HG03135 (cell line): ENCODE measurements at regions not wholly inside any gene's neighbourhood (a gene's known extent, or its start where the extent isn't known, plus 50 kb on each side); places are given as distances from the start of the nearest gene placed in this dataset.

Source experiments
- ATAC-seq: cut with Tn5 transposase; IDR thresholded peaks from one replicate; pipeline ENCODE4 v1.9.1; 2021; ENCODE audit warnings: mild to moderate bottlenecking, moderate library complexity; ENCODE audit not compliant: unreplicated experiment

GRCh38 chrX:23223169-23223568 is 111.5 kb upstream of the PTCHD1 start:
- no peak for ATAC-seq

- ATAC-seq, result no peak
These were observed 106.2 kb upstream of the PTCHD1 start for GRCh38 chrX:23228454-23228853.

GRCh38 chrX:23228950-23229448 is 105.7 kb upstream of the PTCHD1 start:
- ATAC-seq, result no peak

- no peak for ATAC-seq
These were observed 99.6 kb upstream of the PTCHD1 start for GRCh38 chrX:23235051-23235450.

GRCh38 chrX:23246001-23246400 is 88.6 kb upstream of the PTCHD1 start:
- no peak for ATAC-seq

- ATAC-seq, result no peak
These were observed 86.5 kb upstream of the PTCHD1 start for GRCh38 chrX:23248187-23248586.

- no peak for ATAC-seq
These were observed 83.6 kb upstream of the PTCHD1 start for GRCh38 chrX:23251043-23251442.

- ATAC-seq, result no peak
These were observed 70.8 kb upstream of the PTCHD1 start for GRCh38 chrX:23263892-23264291.

GRCh38 chrX:23269923-23270322 is 64.7 kb upstream of the PTCHD1 start:
- ATAC-seq, result no peak

GRCh38 chrX:23271026-23271425 is 63.6 kb upstream of the PTCHD1 start:
- no peak for ATAC-seq

- no peak for ATAC-seq
These were observed 58.2 kb upstream of the PTCHD1 start for GRCh38 chrX:23276475-23276874.
